Body of pancreas (tissue), 4 donors: ENCODE measurements at regions not wholly inside any gene's neighbourhood (a gene's known extent, or its start where the extent isn't known, plus 50 kb on each side); places are given as distances from the start of the nearest gene placed in this dataset.

Experiments
- POLR2A ChIP-seq, 3 donors: fragments of 450-650 bp; IDR thresholded peaks; one replicate each; pipeline ENCODE4 v1.6.1; 2016; ENCODE audit warnings: antibody characterized with exemption in 3 of 3, mild to moderate bottlenecking in 2 of 3
- TF ChIP-seq, protein P1 (sequence below), 7 experiments: fragments of 450-650 bp in 4 of 7; fragments of 200-600 bp in 3 of 7; sonication (generic) in 3 of 7; IDR thresholded peaks; one replicate each; pipeline ENCODE4 v1.5.1; 2016 to 2019; ENCODE audit warnings: antibody characterized with exemption in 7 of 7

DNA sequence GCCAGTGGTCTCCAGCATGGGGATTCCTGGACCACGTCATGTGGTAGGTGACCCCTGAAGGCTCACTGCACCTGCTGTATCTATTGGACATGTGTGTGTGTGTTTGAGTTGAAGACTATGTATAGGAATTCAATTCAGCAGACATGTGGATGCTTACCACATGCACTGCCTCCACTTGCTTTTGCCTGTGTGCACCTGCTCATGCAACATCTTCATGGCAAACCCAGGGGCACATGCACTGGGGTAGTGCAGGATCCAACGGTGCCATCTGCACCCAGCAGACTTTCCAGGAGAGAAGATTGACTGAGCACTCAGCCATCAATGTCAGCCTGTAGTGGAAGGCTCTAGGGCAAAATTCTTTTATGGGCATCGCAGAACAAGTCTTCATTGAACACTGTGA is 299.4 kb downstream of the CDH26 start:
- TF ChIP-seq, protein P1, sequence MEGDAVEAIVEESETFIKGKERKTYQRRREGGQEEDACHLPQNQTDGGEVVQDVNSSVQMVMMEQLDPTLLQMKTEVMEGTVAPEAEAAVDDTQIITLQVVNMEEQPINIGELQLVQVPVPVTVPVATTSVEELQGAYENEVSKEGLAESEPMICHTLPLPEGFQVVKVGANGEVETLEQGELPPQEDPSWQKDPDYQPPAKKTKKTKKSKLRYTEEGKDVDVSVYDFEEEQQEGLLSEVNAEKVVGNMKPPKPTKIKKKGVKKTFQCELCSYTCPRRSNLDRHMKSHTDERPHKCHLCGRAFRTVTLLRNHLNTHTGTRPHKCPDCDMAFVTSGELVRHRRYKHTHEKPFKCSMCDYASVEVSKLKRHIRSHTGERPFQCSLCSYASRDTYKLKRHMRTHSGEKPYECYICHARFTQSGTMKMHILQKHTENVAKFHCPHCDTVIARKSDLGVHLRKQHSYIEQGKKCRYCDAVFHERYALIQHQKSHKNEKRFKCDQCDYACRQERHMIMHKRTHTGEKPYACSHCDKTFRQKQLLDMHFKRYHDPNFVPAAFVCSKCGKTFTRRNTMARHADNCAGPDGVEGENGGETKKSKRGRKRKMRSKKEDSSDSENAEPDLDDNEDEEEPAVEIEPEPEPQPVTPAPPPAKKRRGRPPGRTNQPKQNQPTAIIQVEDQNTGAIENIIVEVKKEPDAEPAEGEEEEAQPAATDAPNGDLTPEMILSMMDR (IDR thresholded peaks at IDR 0.05) = no peak
- no peak for TF ChIP-seq POLR2A (IDR thresholded peaks at IDR 0.05)
